BE2C (cell line): ENCODE measurements at regions not wholly inside any gene's neighbourhood (a gene's known extent, or its start where the extent isn't known, plus 50 kb on each side); places are given as distances from the start of the nearest gene placed in this dataset.

Experiments
- DNase-seq: peaks from one replicate; pipeline ENCODE4 v3.0.0-alpha.2; 2020
- H3K27me3 ChIP-seq: fragments of 250-450 bp; sonication (Bioruptor Pico); 2 replicates; pipeline ENCODE4 v1.5.1; 2020; ENCODE audit warnings: mild to moderate bottlenecking
- H3K36me3 ChIP-seq: fragments of 250-450 bp; sonication (Bioruptor Pico); 2 replicates; pipeline ENCODE4 v1.5.1; 2020; ENCODE audit warnings: mild to moderate bottlenecking
- H3K4me1 ChIP-seq: fragments of 250-450 bp; sonication (Bioruptor Pico); 2 replicates; pipeline ENCODE4 v1.5.1; 2020
- H3K4me3 ChIP-seq: 2 replicates; pipeline ENCODE4 v1.5.1; 2011; ENCODE audit warnings: low read depth, low read length
- H3K9me3 ChIP-seq: fragments of 250-450 bp; sonication (Bioruptor Pico); 2 replicates; pipeline ENCODE4 v1.5.1; 2020
- CTCF ChIP-seq: IDR thresholded peaks from 2 replicates; pipeline ENCODE4 v1.5.1; 2012; ENCODE audit warnings: mild to moderate bottlenecking, low read depth, low read length

- Histone ChIP-seq H3K4me1 (no peaks in the 10 kb centered on the region), H3K4me3 (no peak overlapping the region), H3K27me3 (no peaks in the 10 kb centered on the region), H3K36me3 (no peaks in the 10 kb centered on the region), H3K9me3 (no peaks in the 10 kb centered on the region)
- TF ChIP-seq CTCF = no peak
- no peak for DNase-seq
Measured at GRCh38 chr4:183830438-183830985, 74.6 kb upstream of the STOX2 start.

DNA sequence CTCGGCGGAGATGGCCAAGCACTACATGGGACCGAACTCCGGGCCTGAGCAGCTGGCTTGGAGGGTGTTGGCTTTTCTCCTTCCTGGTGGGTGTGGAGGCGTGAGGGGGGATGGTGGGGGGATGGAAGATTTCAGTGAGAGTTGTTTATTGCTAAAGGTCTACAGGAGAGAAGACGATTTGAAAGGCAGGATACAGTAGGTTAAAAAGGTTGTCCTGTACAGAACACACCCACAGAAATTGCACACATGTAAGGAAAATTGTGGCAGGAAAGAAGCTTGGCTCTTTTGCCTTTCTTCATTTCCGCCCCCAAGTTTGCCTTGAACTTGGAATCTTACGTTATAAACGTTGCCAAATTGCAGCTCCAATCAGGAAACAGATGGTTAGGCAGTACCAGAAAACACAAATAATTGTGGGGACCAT is 74.1 kb upstream of the STOX2 start:
- no peaks in the 10 kb centered on the region for H3K9me3 ChIP-seq
- no peaks in the 10 kb centered on the region for H3K27me3 ChIP-seq
- no peaks in the 10 kb centered on the region for H3K36me3 ChIP-seq
- H3K4me1 ChIP-seq = no peaks in the 10 kb centered on the region
- TF ChIP-seq CTCF = no peak
- H3K4me3 ChIP-seq = no peak overlapping the region
- no peak for DNase-seq

DNA sequence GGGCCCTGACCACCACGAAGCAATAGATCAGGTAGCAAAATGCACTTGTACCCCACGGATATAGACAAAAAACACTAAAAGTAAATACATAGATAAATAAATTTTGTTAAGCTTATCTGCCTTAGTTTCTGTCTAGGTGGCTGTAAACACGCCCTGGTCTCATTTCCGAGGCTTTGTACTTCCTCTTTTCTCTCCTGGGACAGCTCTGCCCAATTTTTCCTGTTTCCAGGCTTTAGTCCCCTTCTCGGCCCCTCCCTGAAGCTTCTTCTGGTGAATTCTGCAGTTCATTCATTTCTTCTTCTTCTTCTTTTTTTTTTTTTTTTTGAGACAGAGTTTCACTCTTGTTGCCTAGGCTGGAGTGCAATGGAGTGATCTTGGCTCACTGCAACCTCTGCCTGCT is 73.4 kb upstream of the STOX2 start:
- Histone ChIP-seq H3K4me3 (no peak overlapping the region), H3K27me3 (no peaks in the 10 kb centered on the region), H3K9me3 (no peaks in the 10 kb centered on the region), H3K36me3 (no peaks in the 10 kb centered on the region), H3K4me1 (no peaks in the 10 kb centered on the region)
- no peak for DNase-seq
- TF ChIP-seq CTCF = no peak

DNA sequence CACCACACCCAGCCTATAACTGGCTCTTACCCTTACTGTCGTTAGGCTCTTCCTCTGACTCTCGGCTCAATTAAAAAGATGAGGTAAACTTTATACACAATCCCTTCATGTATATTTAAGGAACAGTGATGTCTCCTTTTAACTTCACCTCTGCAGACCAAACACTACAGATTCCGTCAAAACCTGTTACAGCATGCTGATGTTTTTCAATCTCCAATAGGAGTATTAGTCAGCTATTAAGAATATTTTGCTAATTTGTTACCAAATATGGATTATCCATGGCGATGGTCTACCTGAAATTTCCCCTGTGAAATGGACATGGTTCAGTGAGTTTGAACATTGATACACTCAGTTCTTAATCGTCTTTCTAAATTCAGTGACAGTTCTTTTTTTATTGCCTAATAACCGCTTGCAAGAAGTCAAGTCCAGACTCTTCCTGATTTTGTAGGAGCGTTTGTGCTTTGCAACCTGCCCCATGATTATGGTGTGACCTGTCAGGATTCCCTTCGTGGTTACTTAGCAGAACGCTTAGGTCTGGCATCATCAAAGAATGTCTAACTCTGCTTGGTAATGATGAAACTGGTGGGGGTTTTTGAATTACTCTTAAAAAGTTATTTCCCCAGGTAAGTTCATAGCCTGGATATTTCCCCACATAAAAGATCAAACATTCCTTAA is 72.2 kb upstream of the STOX2 start:
- no peaks in the 10 kb centered on the region for H3K9me3 ChIP-seq
- H3K4me1 ChIP-seq = no peaks in the 10 kb centered on the region
- H3K36me3 ChIP-seq = no peaks in the 10 kb centered on the region
- no peaks in the 10 kb centered on the region for H3K27me3 ChIP-seq
- no peak for DNase-seq
- no peak for TF ChIP-seq CTCF
- no peak overlapping the region for H3K4me3 ChIP-seq

- no peaks in the 10 kb centered on the region for H3K4me1 ChIP-seq
- H3K4me3 ChIP-seq = no peak overlapping the region
- DNase-seq = no peak
- no peaks in the 10 kb centered on the region for H3K9me3 ChIP-seq
- no peaks in the 10 kb centered on the region for H3K27me3 ChIP-seq
- no peak for TF ChIP-seq CTCF
- no peaks in the 10 kb centered on the region for H3K36me3 ChIP-seq
Measured at GRCh38 chr4:183834252-183834651, 70.9 kb upstream of the STOX2 start.

GRCh38 chr4:183837222-183837621 is 67.9 kb upstream of the STOX2 start:
- TF ChIP-seq CTCF = no peak
- Histone ChIP-seq H3K9me3 (no peaks in the 10 kb centered on the region), H3K36me3 (no peaks in the 10 kb centered on the region), H3K27me3 (no peaks in the 10 kb centered on the region), H3K4me3 (no peak overlapping the region), H3K4me1 (peaks cover 2% of the 10 kb centered on the region; the same call in 1 of the 2 replicates)
- no peak for DNase-seq
